ENCODE measurements at regions not wholly inside any gene's neighbourhood (a gene's known extent, or its start where the extent isn't known, plus 50 kb on each side); places are given as distances from the start of the nearest gene placed in this dataset.

DNA sequence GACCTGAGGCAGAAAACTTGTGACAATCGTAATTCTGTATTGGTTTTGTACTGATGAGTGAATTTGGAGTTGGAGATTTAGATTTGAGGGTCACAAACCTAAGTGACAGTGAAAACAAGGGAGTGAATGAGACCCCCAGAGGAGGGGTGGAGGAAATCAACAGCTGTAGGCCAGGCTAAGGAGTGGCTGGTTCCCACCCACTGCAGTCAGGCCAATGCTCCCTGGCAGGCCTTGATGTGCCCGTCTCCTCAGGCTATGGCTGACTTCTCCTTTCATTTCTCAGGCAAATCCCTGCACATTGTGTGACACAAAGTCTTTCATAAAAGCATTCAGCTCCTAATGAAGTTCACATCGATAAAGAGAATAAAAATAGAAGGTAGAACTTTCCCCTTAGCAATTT, 557.6 kb downstream of the CETN3 start:
- TF ChIP-seq EZH2 (IDR thresholded peaks at IDR 0.05; ENCODE audit: insufficient read depth, poor library complexity, severe bottlenecking): no peak
- no peak for TF ChIP-seq EZH2phosphoT487 (IDR thresholded peaks at IDR 0.05; ENCODE audit: insufficient read depth, low read depth)
